ENCODE measurements at regions not wholly inside any gene's neighbourhood (a gene's known extent, or its start where the extent isn't known, plus 50 kb on each side); places are given as distances from the start of the nearest gene placed in this dataset.

DNA sequence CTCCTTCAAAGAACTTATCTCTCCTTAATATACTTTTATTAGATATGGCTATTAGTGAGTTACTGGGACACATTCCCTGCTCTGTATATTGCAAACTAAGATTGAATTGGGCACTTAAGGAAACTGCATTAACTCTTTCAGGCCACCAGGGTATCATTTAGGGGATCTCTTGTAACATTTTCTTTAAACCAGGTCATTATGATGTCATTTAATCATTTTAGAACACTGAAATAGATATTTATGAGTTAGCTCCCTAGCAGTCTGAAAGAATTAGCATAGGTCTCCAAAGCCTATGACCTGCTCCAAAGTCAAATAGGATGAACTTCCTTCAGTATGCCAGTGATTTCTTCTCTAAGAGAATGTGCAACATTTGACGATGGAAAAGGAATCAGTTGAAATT, 506.9 kb downstream of the FOXG1 start:
- DNase-seq (ENCODE audit: low read depth, low spot score): no peak

- no peak for DNase-seq (ENCODE audit: low read depth, low spot score)
These were observed 508.5 kb downstream of the FOXG1 start for GRCh38 chr14:29274890-29275596.

GRCh38 chr14:29278301-29279263, 512.0 kb downstream of the FOXG1 start:
- no peak for DNase-seq (ENCODE audit: low read depth, low spot score)

DNA sequence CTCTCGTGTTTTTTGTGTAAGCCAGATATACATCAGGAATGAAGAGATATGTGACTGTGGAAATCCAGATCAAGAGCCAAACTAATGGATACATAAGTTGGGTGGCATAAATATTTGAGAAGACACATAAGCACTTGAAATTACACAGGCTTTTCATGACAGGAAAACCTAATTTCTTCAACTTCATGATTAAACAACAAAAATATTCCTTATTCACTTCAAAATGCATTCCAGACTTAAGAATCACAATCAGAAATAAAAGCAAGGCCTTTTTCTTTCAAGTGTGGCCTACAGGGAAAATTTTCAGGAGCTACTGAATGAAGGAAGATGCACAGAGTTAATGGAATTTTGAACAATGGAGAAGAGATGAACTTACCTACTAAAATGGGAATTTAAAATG, 515.6 kb downstream of the FOXG1 start:
- DNase-seq (ENCODE audit: low read depth, low spot score): no peak

DNA sequence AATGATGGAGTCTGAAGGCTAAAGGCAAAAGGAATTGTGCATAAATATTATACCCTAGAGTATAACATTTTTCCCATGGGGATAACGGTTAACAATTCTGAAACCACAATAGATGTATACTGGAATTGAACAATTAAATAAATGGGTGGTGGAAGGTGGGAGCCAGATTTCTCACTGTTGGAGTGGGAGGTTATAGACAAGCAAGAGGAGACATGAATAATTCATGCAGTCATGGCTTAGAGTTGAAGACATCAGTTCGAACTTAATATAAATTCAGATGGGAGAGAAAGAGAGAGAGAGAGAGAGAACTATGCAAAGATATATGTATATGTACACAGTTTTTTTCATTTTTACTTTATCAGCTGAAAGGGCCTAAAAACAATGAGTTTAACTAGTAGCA, 523.9 kb downstream of the FOXG1 start:
- DNase-seq (ENCODE audit: low read depth, low spot score): no peak

DNA sequence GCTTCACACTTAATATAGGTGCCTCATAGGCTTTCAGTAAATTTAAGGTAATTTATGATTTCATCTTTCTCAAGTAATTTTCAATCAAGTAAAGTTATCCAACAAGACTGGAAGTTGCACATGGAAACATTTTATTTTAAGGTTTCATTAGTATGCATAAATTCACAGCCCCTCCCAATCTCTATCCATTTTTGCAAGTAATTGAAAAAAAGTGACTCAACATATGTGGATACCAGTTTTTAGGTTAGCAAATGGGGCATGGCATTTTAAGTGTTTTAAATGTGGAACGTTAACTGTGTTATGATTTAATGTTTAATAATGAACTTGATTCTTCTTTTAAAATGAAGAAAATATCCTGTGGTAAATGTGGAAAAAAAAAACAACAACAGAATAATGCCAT, 532.8 kb downstream of the FOXG1 start:
- DNase-seq (ENCODE audit: low read depth, low spot score): no peak

DNA sequence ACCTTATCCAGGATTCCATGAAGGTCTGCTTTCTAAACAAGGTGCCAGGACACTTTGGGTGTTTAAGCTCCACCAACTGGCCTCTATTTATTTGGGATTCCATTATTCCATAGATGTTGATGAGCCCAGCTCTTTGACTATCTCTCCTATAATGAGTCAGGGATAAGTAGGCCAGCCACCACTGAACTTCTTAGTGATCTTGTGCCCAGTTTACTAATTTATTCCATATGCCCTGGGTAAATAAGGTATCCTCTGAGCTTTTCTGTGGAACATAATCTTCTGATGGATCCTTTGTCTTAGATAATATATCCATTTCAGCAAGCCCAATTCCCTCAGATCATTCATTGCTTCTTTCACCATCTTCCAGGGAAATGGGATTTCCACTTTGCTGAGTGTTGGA, 535.0 kb downstream of the FOXG1 start:
- DNase-seq (ENCODE audit: low read depth, low spot score): no peak

- DNase-seq (ENCODE audit: low read depth, low spot score): no peak
These were observed 543.6 kb downstream of the FOXG1 start for GRCh38 chr14:29310210-29310609.

DNA sequence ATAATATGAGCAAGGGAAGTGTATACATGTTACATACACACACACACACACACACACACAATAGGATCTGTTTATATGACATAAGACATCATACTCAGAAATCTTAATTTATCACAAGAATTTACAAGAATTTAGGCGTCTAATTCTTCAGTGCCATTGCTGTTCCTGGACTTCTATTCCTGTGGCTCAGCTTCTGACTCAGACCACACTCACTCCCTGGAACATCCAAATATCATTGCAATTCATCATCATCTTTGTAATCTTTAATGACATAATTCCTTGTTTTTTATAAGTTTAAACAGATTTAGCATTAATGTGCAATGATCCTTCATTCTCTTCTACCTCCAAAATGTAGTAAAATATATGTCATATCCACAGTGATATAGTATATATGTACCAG, 544.2 kb downstream of the FOXG1 start:
- no peak for DNase-seq (ENCODE audit: low read depth, low spot score)

DNA sequence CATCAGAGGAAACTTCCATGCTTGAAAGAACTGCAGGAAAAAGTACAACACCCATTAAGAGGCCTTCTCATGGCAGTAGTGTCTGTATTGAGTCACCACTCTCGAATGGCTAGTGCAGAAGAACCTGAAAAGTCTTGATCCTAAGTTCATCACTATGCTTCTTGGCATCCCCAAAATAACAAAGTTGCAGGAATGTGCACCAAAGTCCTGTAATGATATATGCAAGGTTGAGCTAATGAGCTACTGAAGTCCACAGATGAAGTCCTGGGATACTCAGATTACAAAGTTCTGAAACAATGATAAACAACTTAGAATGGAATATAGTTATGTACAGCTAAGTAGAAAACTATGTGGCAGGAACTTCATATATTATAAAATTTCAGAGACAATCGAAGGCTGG, 545.4 kb downstream of the FOXG1 start:
- no peak for DNase-seq (ENCODE audit: low read depth, low spot score)

DNA sequence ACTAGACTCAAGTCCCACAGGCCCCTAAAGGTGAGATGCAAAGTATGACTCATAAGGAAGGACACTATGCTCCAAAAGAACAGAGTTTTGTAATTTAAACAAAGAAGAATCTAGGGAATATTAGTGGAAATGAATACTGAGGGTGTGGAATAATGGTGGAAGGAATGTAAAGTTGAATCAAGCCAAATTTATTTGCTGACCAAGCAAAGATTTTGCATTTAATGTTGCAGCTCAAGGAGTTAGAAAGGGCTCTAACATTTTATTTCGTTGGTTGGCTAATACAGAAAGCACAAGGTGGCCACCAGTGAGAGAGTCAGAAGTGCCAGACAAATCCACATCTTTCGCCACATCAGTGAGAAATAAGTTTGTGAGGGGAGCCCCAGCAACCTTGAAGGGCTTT, 550.3 kb downstream of the FOXG1 start:
- DNase-seq (ENCODE audit: low read depth, low spot score): no peak

DNA sequence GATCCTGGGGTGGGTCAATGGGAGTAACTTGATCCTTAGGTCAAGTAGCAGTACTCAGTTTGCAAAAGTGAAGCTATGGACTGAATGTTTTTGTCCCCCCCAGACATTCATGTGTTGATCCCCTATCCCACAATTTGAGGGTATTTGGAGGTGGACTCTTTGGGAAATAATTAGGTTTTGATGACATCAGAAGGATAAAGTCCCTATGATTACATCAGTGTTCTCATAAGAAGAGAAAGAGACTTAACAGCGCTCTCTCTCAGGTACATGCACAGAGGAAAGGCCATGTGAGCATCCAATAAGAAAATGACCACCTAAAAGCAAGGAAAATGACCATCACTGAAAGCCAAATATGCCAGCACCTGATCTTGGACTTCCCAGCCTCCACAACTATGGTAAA, 550.8 kb downstream of the FOXG1 start:
- DNase-seq (ENCODE audit: low read depth, low spot score): no peak

GRCh38 chr14:29320286-29320685, 553.7 kb downstream of the FOXG1 start:
- no peak for DNase-seq (ENCODE audit: low read depth, low spot score)

DNA sequence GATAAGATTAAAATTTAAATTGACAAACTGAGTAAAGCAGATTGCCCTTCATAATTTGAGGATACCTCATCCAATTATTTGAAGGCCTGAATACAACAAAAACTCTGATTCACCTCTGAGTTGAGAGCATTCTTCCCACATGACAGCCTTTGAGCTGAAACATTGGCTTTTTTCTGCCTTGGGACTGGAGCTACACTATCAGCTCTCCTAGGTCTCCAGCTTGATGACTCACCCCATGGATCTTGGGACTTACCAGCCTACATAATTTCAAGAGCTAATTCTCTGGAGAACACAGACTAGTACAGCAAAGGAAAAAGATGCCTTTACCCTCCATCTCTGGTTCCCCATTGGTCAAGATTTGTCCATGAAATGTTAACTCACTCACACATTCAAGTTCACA, 555.1 kb downstream of the FOXG1 start:
- DNase-seq (ENCODE audit: low read depth, low spot score): no peak

DNA sequence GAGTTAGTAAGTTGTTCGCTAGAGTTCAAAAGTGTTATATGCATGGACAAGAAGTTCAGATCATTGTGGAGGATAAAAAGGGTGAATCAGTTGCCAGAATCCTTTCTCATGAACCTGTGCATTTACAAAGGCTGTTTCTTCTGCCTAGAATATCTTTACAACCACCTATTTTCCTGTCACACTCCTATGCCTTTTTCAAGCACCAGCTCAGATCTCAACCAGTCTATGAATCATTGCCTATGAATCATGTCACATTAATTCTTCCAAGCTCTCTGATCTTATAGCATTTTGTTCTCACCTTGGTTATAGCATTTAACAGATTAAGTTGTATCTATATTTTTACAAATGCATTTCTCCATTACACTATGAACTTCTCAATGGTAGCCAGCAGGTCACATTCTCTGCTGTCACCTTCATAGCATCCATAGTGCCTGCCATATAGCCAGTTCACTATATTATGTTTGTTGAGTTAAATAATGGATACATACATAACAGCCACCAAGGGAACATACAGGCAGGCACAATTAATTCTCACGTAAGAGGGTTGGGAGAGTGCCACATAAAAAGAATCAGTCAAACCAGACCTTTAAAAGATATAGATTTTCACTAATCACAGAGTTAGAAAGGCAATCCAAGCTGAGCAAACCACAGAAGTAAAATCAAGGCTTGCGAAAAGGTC, 573.0 kb downstream of the FOXG1 start:
- DNase-seq (ENCODE audit: low read depth, low spot score): no peak

DNA sequence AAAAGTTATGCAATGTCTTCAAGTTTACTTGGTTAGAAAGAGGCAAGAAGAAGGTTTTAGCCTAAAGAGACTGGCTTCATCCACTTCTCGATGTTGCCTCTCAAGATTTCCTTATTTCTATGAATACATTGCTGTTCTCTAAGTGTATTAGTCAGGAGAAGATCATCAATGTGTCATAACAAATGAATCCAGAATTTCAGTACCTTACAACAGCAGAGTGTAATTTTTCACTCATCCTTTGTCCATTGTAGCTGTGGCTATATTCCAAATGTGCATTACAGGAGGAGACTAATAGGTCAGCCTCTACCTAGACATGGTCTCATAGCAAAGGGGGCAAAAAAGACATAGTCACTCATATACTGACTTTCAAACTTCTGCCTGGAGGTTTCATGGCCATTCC, 579.1 kb downstream of the PRKD1 start:
- no peak for DNase-seq (ENCODE audit: low read depth, low spot score)

DNA sequence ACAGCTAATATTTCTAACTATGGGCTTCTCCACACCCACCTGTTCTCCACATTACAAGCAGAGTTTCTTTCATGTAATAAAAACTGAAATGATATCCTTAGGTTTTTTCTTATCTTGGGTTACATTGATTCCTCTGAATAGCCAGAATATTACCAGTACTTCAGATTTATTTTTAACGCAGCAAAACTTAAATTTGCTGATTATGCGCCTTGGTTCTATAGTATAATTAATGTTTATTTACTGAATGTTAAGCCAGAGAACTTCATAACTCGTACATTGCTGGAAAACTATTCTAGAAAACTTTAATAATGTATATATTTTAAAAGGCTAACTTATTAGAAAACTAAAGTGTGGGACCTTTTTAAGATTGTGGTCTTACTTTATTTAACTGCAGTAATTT, 577.2 kb downstream of the PRKD1 start:
- DNase-seq (ENCODE audit: low read depth, low spot score): no peak

DNA sequence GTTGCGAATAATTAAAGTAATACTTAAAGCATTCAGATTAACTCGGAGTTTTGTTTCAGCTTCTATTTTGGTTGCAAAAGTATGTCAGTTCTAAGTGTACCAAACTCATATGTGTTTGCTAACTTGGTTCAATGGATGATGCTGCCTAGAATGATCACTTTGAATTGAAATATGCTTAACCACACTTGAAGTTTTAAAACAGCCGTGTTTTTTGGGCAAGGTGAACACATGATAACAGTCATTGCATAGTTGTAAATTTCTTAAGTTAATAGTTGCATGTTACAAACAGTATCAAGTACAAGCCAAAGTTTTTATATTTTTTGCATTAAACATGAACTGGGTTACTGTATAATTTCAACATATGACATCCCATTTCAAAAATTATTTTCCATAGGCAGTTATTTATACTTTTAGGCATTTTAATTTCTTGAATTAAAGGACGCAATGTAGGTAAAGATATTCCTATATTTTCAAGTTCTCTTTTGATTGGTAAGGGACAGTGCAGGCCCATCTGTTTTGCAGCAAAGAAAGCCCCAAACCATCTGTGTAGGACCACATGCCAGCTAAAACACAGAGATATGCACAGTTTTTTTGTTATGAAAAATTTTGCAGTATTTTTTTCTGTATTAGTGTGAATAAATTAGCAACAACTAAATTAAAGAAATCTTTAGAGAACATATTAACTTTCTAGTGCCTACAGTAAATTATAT, 575.5 kb downstream of the PRKD1 start:
- no peak for DNase-seq (ENCODE audit: low read depth, low spot score)

DNA sequence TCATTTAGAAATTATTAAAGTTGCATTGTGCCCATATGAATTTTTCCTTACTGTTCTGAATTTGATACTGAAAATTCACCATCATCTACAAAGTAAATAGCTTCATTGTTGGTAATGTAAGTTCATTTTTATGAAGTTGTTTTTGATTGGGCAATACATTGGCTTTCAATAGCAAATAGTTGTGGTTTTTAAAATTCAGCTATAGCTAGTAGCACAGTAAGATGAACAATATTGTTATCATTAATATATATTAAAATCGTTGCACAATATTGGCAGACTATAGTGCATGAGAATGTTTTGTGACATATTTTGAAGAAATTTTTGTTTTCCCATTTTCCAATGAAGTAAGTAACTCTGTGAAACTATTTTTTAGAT, 575.0 kb downstream of the PRKD1 start:
- DNase-seq (ENCODE audit: low read depth, low spot score): no peak

DNA sequence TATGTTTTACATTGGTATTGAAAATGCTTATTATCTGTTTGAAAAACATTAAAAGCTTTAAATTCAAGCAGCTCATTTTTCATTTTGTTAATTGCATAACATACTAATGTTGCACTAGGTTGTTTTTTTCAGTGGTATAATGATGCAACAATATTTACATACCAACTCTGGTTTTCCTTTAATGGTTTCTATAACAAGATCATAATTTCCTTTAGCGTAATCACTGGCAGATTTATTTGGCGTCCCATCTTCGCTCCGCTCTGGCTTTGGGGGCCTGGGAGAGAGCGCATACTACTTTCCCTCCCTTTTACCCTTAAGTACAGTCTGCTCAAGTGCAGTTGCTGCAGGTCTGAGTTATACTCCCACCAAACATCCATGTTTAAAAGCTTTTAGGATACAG, 574.1 kb downstream of the PRKD1 start:
- no peak for DNase-seq (ENCODE audit: low read depth, low spot score)

DNA sequence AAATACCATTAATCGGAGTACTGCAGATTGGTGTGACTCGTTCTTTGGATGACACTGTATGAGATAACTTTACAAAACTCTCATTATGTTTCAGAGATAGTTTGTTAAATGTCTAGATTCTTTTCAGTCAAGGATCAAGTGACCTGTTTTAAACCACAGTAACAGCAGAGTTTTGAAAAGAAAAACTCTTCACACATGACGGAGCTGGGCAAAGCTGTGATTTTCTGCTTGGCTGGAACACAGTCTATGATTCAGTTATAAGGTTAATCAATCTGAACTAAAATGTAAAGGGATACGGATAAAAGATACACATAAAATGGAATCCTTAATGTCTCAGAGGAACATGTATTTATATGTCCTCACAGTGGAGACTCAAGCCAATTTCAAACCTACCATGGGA, 573.2 kb downstream of the PRKD1 start:
- DNase-seq (ENCODE audit: low read depth, low spot score): no peak

DNA sequence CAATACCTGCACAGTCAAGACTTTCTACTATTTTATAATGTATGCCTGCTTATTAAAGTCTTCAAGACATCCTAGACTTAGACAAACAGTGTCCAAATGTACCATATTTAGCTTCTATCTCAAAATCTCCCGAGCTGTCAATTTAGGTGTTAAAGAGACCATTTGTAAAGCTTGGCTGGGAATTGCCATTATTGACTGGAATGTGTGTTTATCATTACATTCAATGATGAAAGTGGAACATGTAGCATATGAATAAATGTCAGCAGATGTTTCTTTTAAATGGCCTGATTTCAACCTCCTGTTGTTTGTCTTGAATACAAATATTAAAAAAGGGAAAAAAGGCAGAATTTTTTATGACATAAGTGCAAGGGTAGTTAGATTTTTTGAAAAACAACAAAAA, 572.3 kb downstream of the PRKD1 start:
- no peak for DNase-seq (ENCODE audit: low read depth, low spot score)
